Calu3 (cell line): ENCODE measurements at regions not wholly inside any gene's neighbourhood (a gene's known extent, or its start where the extent isn't known, plus 50 kb on each side); places are given as distances from the start of the nearest gene placed in this dataset. TPM values are rescaled to one million over a fixed set of nuclear protein-coding genes. Genes with fewer than 3 reads are reported as not detected.

ENCODE experiments used
- BruUV-seq: library from RNA; stranded (reverse); fragments of 400-500 nt; replicated peaks from 2 replicates; lab custom pipeline; 2021; lab: Mats Ljungman, UMichigan
- CTCF ChIA-PET: fragments of 300-600 bp; sonication (Branson Sonifier 250); formaldehyde crosslinking; loops from one replicate; lab custom pipeline; 2022; ENCODE audit warnings: antibody characterized with exemption; lab: Charles Lee
- DNase-seq: peaks from one replicate; pipeline ENCODE4 v3.0.0; 2022
- H3K27ac Mint-ChIP-seq: one replicate; pipeline ENCODE4 v1.8.0; 2022; ENCODE audit warnings: mixed read lengths; ENCODE audit not compliant: unreplicated experiment
- H3K27me3 Mint-ChIP-seq: one replicate; pipeline ENCODE4 v1.8.0; 2022; ENCODE audit warnings: mixed read lengths; ENCODE audit not compliant: unreplicated experiment
- H3K36me3 Mint-ChIP-seq: one replicate; pipeline ENCODE4 v1.8.0; 2022; ENCODE audit warnings: mild to moderate bottlenecking, moderate library complexity, mixed read lengths; ENCODE audit not compliant: insufficient read depth, unreplicated experiment
- H3K4me1 Mint-ChIP-seq: one replicate; pipeline ENCODE4 v1.8.0; 2022; ENCODE audit warnings: mild to moderate bottlenecking, low read depth, mixed read lengths; ENCODE audit not compliant: unreplicated experiment
- H3K4me3 Mint-ChIP-seq: one replicate; pipeline ENCODE4 v1.8.0; 2022; ENCODE audit warnings: mild to moderate bottlenecking, low read depth, moderate library complexity, mixed read lengths; ENCODE audit not compliant: unreplicated experiment
- H3K9me3 Mint-ChIP-seq: one replicate; pipeline ENCODE4 v1.8.0; 2022; ENCODE audit warnings: low read depth, mixed read lengths; ENCODE audit not compliant: unreplicated experiment
- CTCF ChIP-seq: fragments of 200-600 bp; IDR thresholded peaks from one replicate; pipeline ENCODE4 v1.8.0; 2022; ENCODE audit warnings: antibody characterized with exemption; ENCODE audit not compliant: unreplicated experiment
- intact Hi-C: fragments of 100-400 bp; cut with micrococcal nuclease; formaldehyde crosslinking; loops from one replicate; pipeline ENCODE4 v1.10.0; 2022; ENCODE audit not compliant: unreplicated experiment
- microRNA-seq: library from miRNA; unstranded; fragments of <30 nt; microRNA quantifications from one replicate; pipeline ENCODE4 v1.2.0, GENCODE V29; 2022

- Mint-ChIP-seq H3K27ac (no peak overlapping the region), H3K27me3 (no peaks in the 10 kb centered on the region), H3K4me1 (peaks cover 9% of the 10 kb centered on the region), H3K36me3 (no peaks in the 10 kb centered on the region), H3K4me3 (no peak overlapping the region), H3K9me3 (no peaks in the 10 kb centered on the region)
- no peak for DNase-seq
- intact Hi-C loops: no loop called here
- CTCF ChIA-PET: no interaction called here
- no peak for TF ChIP-seq CTCF
- BruUV-seq: no TSS peak
Measured at GRCh38 chrX:147173594-147173993, 359.1 kb upstream of the CXorf51A start.

GRCh38 chrX:147170993-147171392 lies 356.4 kb upstream of the CXorf51A start:
- Mint-ChIP-seq H3K27me3 (no peaks in the 10 kb centered on the region), H3K9me3 (peaks cover 2% of the 10 kb centered on the region), H3K36me3 (no peaks in the 10 kb centered on the region), H3K27ac (no peak overlapping the region), H3K4me3 (no peak overlapping the region), H3K4me1 (peaks cover 9% of the 10 kb centered on the region)
- BruUV-seq: no TSS peak
- DNase-seq: no peak
- TF ChIP-seq CTCF: no peak
- intact Hi-C loops: no loop called here
- CTCF ChIA-PET: no interaction called here

Small RNAs in the stretch of these regions (microRNA-seq; reads per million reads assigned to microRNA genes)
- gene MIR513A1 (not detected), gene MIR513A2 (not detected), gene MIR513B (2.5 reads per million), gene MIR513C (1.8 reads per million)
